B cell (primary cell): ENCODE measurements at regions not wholly inside any gene's neighbourhood (a gene's known extent, or its start where the extent isn't known, plus 50 kb on each side); places are given as distances from the start of the nearest gene placed in this dataset.

Experiments used
- ATAC-seq: fragments of 200-7000 bp; cut with Tn5 transposase; one replicate; pipeline ENCODE4 v1.10.0; 2021; ENCODE audit warnings: low read depth, mild to moderate bottlenecking, moderate number of reproducible peaks, moderate library complexity
- CTCF ChIA-PET: fragments of 350-600 bp; sonication (Branson Sonifier 250); formaldehyde crosslinking; loops from one replicate; lab custom pipeline; 2021; ENCODE audit warnings: antibody characterized with exemption, inconsistent platforms; lab: Charles Lee
- POLR2A ChIA-PET: fragments of 350-600 bp; sonication (Branson Sonifier 250); formaldehyde crosslinking; loops from one replicate; lab custom pipeline; 2021; ENCODE audit warnings: antibody characterized with exemption; lab: Charles Lee
- DNase-seq: peaks from one replicate; pipeline ENCODE4 v3.0.0; 2013
- H2AFZ ChIP-seq: 2 replicates; pipeline ENCODE4 v1.6.1; 2012; ENCODE audit warnings: mild to moderate bottlenecking, low read depth, low read length; ENCODE audit not compliant: insufficient read depth, poor library complexity, severe bottlenecking
- H3K27ac ChIP-seq, 2 donors: 1 replicate in 1 of 2; 2 replicates in 1 of 2; pipeline ENCODE4 v1.5.1; 2012 to 2013; ENCODE audit warnings: low read length in 2 of 2, mild to moderate bottlenecking in 2 of 2, moderate library complexity in 1 of 2
- H3K27me3 ChIP-seq, 4 experiments: fragments of 200-600 bp in 1 of 4; sonication (generic) in 1 of 4; replicated peaks in 1 of 4; 1 replicate in 2 of 4; 2 replicates in 2 of 4; pipeline versions ENCODE4 v1.6.1 to v1.7.0; 2013 to 2016; ENCODE audit warnings: low read length in 3 of 4, mild to moderate bottlenecking in 2 of 4, mixed read lengths in 1 of 4, moderate library complexity in 1 of 4; ENCODE audit not compliant: insufficient read depth in 4 of 4, control insufficient read depth in 3 of 4; ENCODE audit errors: control extremely low read depth in 1 of 4
- H3K36me3 ChIP-seq, 2 experiments: replicated peaks in 1 of 2; 1 replicate in 1 of 2; 2 replicates in 1 of 2; pipeline versions ENCODE4 v1.6.1 to v1.7.1; 2013; ENCODE audit warnings: low read length in 1 of 2; ENCODE audit not compliant: insufficient read depth in 2 of 2, control insufficient read depth in 1 of 2; ENCODE audit errors: control extremely low read depth in 1 of 2, extremely low read depth in 1 of 2
- H3K4me1 ChIP-seq, 2 donors: fragments of 200-600 bp in 1 of 2; sonication (generic) in 1 of 2; 1 replicate in 1 of 2; 2 replicates in 1 of 2; pipeline versions ENCODE4 v1.5.1 to v1.6.1; 2013 to 2017; ENCODE audit warnings: low read length in 2 of 2; ENCODE audit not compliant: control insufficient read depth in 2 of 2, insufficient read depth in 2 of 2
- H3K4me2 ChIP-seq: replicated peaks from 2 replicates; pipeline ENCODE3; 2012; ENCODE audit warnings: mild to moderate bottlenecking, low read depth, low read length; ENCODE audit not compliant: poor library complexity, severe bottlenecking
- H3K4me3 ChIP-seq, 5 experiments: fragments of 200-600 bp in 1 of 5; sonication (generic) in 1 of 5; 1 replicate in 3 of 5; 2 replicates in 2 of 5; pipeline versions ENCODE4 v1.5.1 to v1.7.0; 2011 to 2016; ENCODE audit warnings: low read length in 4 of 5, mild to moderate bottlenecking in 4 of 5, low read depth in 2 of 5, control low read depth in 1 of 5, moderate library complexity in 1 of 5; ENCODE audit not compliant: insufficient read depth in 1 of 5; ENCODE audit errors: control extremely low read depth in 1 of 5, extremely low read depth in 1 of 5
- H3K79me2 ChIP-seq: fragments of 200-600 bp; sonication (generic); one replicate; pipeline ENCODE4 v1.6.0; 2016; ENCODE audit warnings: low read length; ENCODE audit not compliant: control insufficient read depth, insufficient read depth
- H3K9ac ChIP-seq: fragments of 200-600 bp; sonication (generic); 2 replicates; pipeline ENCODE4 v1.6.1; 2017; ENCODE audit warnings: mild to moderate bottlenecking, low read length, moderate library complexity
- H3K9me3 ChIP-seq, 3 donors: one replicate each; pipeline versions ENCODE4 v1.6.1 to v1.7.1; 2013; ENCODE audit warnings: low read length in 2 of 3; ENCODE audit not compliant: control insufficient read depth in 2 of 3, insufficient read depth in 1 of 3; ENCODE audit errors: control extremely low read depth in 1 of 3
- H4K20me1 ChIP-seq: 2 replicates; pipeline ENCODE4 v1.6.0; 2012; ENCODE audit warnings: mild to moderate bottlenecking, low read length; ENCODE audit not compliant: insufficient read depth, control insufficient read depth, poor library complexity, severe bottlenecking
- H3K27ac Mint-ChIP-seq: one replicate; pipeline ENCODE4 v1.8.0; 2021; ENCODE audit warnings: mixed read lengths
- H3K27me3 Mint-ChIP-seq: one replicate; pipeline ENCODE4 v1.8.0; 2021; ENCODE audit warnings: mixed read lengths
- H3K4me1 Mint-ChIP-seq: one replicate; pipeline ENCODE4 v1.8.0; 2021; ENCODE audit warnings: mixed read lengths
- H3K4me3 Mint-ChIP-seq: one replicate; pipeline ENCODE4 v1.8.0; 2021; ENCODE audit warnings: mixed read lengths
- H3K9me3 Mint-ChIP-seq: one replicate; pipeline ENCODE4 v1.8.0; 2022; ENCODE audit warnings: mixed read lengths; ENCODE audit not compliant: insufficient read depth
- CTCF ChIP-seq: fragments of 200-600 bp; IDR thresholded peaks from one replicate; pipeline ENCODE4 v1.8.0; 2022; ENCODE audit warnings: antibody characterized with exemption, mild to moderate bottlenecking
- EZH2 ChIP-seq: IDR thresholded peaks from 2 replicates; pipeline ENCODE4 v1.6.1; 2012; ENCODE audit warnings: borderline replicate concordance, low read depth, mild to moderate bottlenecking, moderate library complexity, low read length; ENCODE audit not compliant: insufficient read depth, poor library complexity, severe bottlenecking
- WGBS: methylation state at CpG from one replicate; pipeline ENCODE4 v1.1.5; 2013; ENCODE audit warnings: missing lambda C conversion rate; ENCODE audit not compliant: insufficient coverage; 5-methylcytosine and 5-hydroxymethylcytosine counted together
- intact Hi-C: fragments of 100-400 bp; cut with micrococcal nuclease; formaldehyde crosslinking; loops from one replicate; pipeline ENCODE4 v1.10.0; 2022

GRCh38 chr14:45868377-45868776, 615.4 kb upstream of the MIS18BP1 start:
- no peak overlapping the region for H3K4me3 ChIP-seq
- DNase-seq, result no peak
- H3K9ac ChIP-seq, result no peak overlapping the region
- no peaks in the 10 kb centered on the region for H3K4me1 ChIP-seq
- H3K9me3 ChIP-seq, result peaks cover 0 to 6% (median 0%) of the 10 kb centered on the region in 3 donors
- ChIA-PET CTCF (no interaction called here), POLR2A (no interaction called here)
- 60% methylated on average over 1 of the region's 2 CpGs for WGBS
- Mint-ChIP-seq H3K27me3 (no peaks in the 10 kb centered on the region), H3K4me1 (no peaks in the 10 kb centered on the region), H3K27ac (no peak overlapping the region), H3K9me3 (peaks cover 8% of the 10 kb centered on the region), H3K4me3 (no peak overlapping the region)
- no peak overlapping the region for H2AFZ ChIP-seq
- intact Hi-C loops, result no loop called here
- no peak overlapping the region for H3K4me2 ChIP-seq
- H3K79me2 ChIP-seq, result no peaks in the 10 kb centered on the region
- H3K27ac ChIP-seq, result no peak overlapping the region
- no peak for TF ChIP-seq EZH2
- no peak for TF ChIP-seq CTCF
- H4K20me1 ChIP-seq, result no peaks in the 10 kb centered on the region
- no peaks in the 10 kb centered on the region for H3K27me3 ChIP-seq
- H3K36me3 ChIP-seq, result no peaks in the 10 kb centered on the region
- ATAC-seq, result no peak

GRCh38 chr14:45867046-45867894, 614.3 kb upstream of the MIS18BP1 start:
- Histone ChIP-seq H3K4me1 (no peaks in the 10 kb centered on the region), H3K27me3 (no peaks in the 10 kb centered on the region), H3K36me3 (no peaks in the 10 kb centered on the region), H3K27ac (no peak overlapping the region), H2AFZ (no peak overlapping the region), H3K9ac (no peak overlapping the region), H3K9me3 (peaks cover 0 to 6% (median 0%) of the 10 kb centered on the region in 3 donors), H3K4me2 (no peak overlapping the region), H3K79me2 (no peaks in the 10 kb centered on the region), H3K4me3 (no peak overlapping the region), H4K20me1 (no peaks in the 10 kb centered on the region)
- ChIA-PET POLR2A (no interaction called here), CTCF (no interaction called here)
- Mint-ChIP-seq H3K9me3 (peaks cover 8% of the 10 kb centered on the region), H3K4me1 (no peaks in the 10 kb centered on the region), H3K27me3 (no peaks in the 10 kb centered on the region), H3K4me3 (no peak overlapping the region), H3K27ac (no peak overlapping the region)
- intact Hi-C loops, result no loop called here
- DNase-seq, result no peak
- TF ChIP-seq CTCF (no peak), EZH2 (no peak)
- WGBS, result 77% methylated on average over 3 of the region's 3 CpGs
- no peak for ATAC-seq
